SK-N-SH treated with all-trans-retinoic acid at 6 μM for 48 hours (cell line): ENCODE measurements at regions not wholly inside any gene's neighbourhood (a gene's known extent, or its start where the extent isn't known, plus 50 kb on each side); places are given as distances from the start of the nearest gene placed in this dataset.

Experiments
- CSDC2 ChIP-seq: fragments of 250-450 bp; sonication (Bioruptor Pico); IDR thresholded peaks from 2 replicates; pipeline ENCODE4 v1.5.0; 2020; ENCODE audit warnings: mild to moderate bottlenecking, moderate library complexity
- ESRRG ChIP-seq: fragments of 250-450 bp; sonication (Bioruptor Pico); IDR thresholded peaks from 2 replicates; pipeline ENCODE4 v1.6.1; 2021; ENCODE audit warnings: mild to moderate bottlenecking
- GLIS3 ChIP-seq: fragments of 250-450 bp; sonication (Bioruptor Pico); IDR thresholded peaks from 2 replicates; pipeline ENCODE4 v1.5.0; 2020; ENCODE audit warnings: mild to moderate bottlenecking, moderate library complexity
- OSR1 ChIP-seq: fragments of 250-450 bp; sonication (Bioruptor Pico); IDR thresholded peaks from 2 replicates; pipeline ENCODE4 v1.8.0; 2022; ENCODE audit warnings: moderate library complexity, mild to moderate bottlenecking, inconsistent platforms
- TOX ChIP-seq: fragments of 250-450 bp; sonication (Bioruptor Pico); IDR thresholded peaks from 2 replicates; pipeline ENCODE4 v1.8.0; 2021; ENCODE audit warnings: mild to moderate bottlenecking, moderate library complexity, borderline replicate concordance
- ZFP3 ChIP-seq: fragments of 250-450 bp; sonication (Bioruptor Pico); IDR thresholded peaks from 2 replicates; pipeline ENCODE4 v1.5.0; 2020; ENCODE audit warnings: mild to moderate bottlenecking, moderate library complexity
- ZFP30 ChIP-seq: fragments of 450-650 bp; formaldehyde crosslinking; IDR thresholded peaks from 2 replicates; pipeline ENCODE4 v1.5.0; 2022; ENCODE audit warnings: mild to moderate bottlenecking, moderate library complexity
- ZNF70 ChIP-seq: fragments of 450-650 bp; formaldehyde crosslinking; IDR thresholded peaks from 2 replicates; pipeline ENCODE4 v1.5.0; 2020; ENCODE audit warnings: mild to moderate bottlenecking, moderate library complexity
- TF ChIP-seq, protein P1 (sequence below): fragments of 250-450 bp; sonication (Bioruptor Pico); IDR thresholded peaks from 2 replicates; pipeline ENCODE4 v1.5.1; 2020; ENCODE audit warnings: low read depth, mild to moderate bottlenecking, moderate library complexity
- TF ChIP-seq, protein P2 (sequence below): fragments of 250-450 bp; sonication (Bioruptor Pico); IDR thresholded peaks from 2 replicates; pipeline ENCODE4 v1.8.0; 2020; ENCODE audit warnings: mild to moderate bottlenecking, moderate library complexity, borderline replicate concordance

DNA sequence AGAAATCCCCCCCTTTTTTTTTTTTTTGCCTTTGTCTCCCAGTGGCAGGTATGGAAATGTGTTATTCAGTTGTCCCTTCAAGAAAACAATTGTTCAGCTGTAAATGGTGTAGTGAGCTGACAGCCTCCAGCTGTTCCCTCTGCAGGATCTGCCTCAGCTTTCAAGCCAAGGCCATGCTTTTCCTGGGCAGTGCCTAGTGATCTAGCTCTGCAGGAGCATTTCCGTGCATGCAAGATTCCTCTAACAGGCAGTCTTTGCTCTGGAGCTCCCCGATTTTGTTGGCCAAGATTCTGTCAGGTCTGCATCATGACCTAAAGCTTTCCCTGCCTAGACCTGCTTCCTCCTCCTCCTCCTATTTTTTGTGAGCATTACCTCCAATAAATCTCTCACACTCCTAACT is 300.7 kb upstream of the UBE2E3 start:
- TF ChIP-seq TOX (CRISPR knock-in tag) (no peak), ESRRG (no peak), ZFP3 (CRISPR knock-in tag) (no peak), ZFP30 (CRISPR knock-in tag) (no peak), GLIS3 (CRISPR knock-in tag) (no peak), CSDC2 (CRISPR knock-in tag) (no peak), ZNF70 (no peak), OSR1 (CRISPR knock-in tag) (no peak)
- TF ChIP-seq, protein P1, sequence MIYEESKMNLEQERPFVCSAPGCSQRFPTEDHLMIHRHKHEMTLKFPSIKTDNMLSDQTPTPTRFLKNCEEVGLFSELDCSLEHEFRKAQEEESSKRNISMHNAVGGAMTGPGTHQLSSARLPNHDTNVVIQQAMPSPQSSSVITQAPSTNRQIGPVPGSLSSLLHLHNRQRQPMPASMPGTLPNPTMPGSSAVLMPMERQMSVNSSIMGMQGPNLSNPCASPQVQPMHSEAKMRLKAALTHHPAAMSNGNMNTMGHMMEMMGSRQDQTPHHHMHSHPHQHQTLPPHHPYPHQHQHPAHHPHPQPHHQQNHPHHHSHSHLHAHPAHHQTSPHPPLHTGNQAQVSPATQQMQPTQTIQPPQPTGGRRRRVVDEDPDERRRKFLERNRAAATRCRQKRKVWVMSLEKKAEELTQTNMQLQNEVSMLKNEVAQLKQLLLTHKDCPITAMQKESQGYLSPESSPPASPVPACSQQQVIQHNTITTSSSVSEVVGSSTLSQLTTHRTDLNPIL (CRISPR knock-in tag) = no peak
- TF ChIP-seq, protein P2, sequence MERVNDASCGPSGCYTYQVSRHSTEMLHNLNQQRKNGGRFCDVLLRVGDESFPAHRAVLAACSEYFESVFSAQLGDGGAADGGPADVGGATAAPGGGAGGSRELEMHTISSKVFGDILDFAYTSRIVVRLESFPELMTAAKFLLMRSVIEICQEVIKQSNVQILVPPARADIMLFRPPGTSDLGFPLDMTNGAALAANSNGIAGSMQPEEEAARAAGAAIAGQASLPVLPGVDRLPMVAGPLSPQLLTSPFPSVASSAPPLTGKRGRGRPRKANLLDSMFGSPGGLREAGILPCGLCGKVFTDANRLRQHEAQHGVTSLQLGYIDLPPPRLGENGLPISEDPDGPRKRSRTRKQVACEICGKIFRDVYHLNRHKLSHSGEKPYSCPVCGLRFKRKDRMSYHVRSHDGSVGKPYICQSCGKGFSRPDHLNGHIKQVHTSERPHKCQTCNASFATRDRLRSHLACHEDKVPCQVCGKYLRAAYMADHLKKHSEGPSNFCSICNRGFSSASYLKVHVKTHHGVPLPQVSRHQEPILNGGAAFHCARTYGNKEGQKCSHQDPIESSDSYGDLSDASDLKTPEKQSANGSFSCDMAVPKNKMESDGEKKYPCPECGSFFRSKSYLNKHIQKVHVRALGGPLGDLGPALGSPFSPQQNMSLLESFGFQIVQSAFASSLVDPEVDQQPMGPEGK = no peak
